B cell (primary cell): ENCODE measurements at regions not wholly inside any gene's neighbourhood (a gene's known extent, or its start where the extent isn't known, plus 50 kb on each side); places are given as distances from the start of the nearest gene placed in this dataset.

Source experiments
- ATAC-seq: fragments of 200-7000 bp; cut with Tn5 transposase; one replicate; pipeline ENCODE4 v1.10.0; 2021; ENCODE audit warnings: low read depth, mild to moderate bottlenecking, moderate number of reproducible peaks, moderate library complexity
- CTCF ChIA-PET: fragments of 350-600 bp; sonication (Branson Sonifier 250); formaldehyde crosslinking; loops from one replicate; lab custom pipeline; 2021; ENCODE audit warnings: antibody characterized with exemption, inconsistent platforms; lab: Charles Lee
- POLR2A ChIA-PET: fragments of 350-600 bp; sonication (Branson Sonifier 250); formaldehyde crosslinking; loops from one replicate; lab custom pipeline; 2021; ENCODE audit warnings: antibody characterized with exemption; lab: Charles Lee
- DNase-seq: peaks from one replicate; pipeline ENCODE4 v3.0.0; 2013
- H2AFZ ChIP-seq: 2 replicates; pipeline ENCODE4 v1.6.1; 2012; ENCODE audit warnings: mild to moderate bottlenecking, low read depth, low read length; ENCODE audit not compliant: insufficient read depth, poor library complexity, severe bottlenecking
- H3K27ac ChIP-seq, 2 donors: 1 replicate in 1 of 2; 2 replicates in 1 of 2; pipeline ENCODE4 v1.5.1; 2012 to 2013; ENCODE audit warnings: low read length in 2 of 2, mild to moderate bottlenecking in 2 of 2, moderate library complexity in 1 of 2
- H3K27me3 ChIP-seq, 4 experiments: fragments of 200-600 bp in 1 of 4; sonication (generic) in 1 of 4; replicated peaks in 1 of 4; 1 replicate in 2 of 4; 2 replicates in 2 of 4; pipeline versions ENCODE4 v1.6.1 to v1.7.0; 2013 to 2016; ENCODE audit warnings: low read length in 3 of 4, mild to moderate bottlenecking in 2 of 4, mixed read lengths in 1 of 4, moderate library complexity in 1 of 4; ENCODE audit not compliant: insufficient read depth in 4 of 4, control insufficient read depth in 3 of 4; ENCODE audit errors: control extremely low read depth in 1 of 4
- H3K36me3 ChIP-seq, 2 experiments: replicated peaks in 1 of 2; 1 replicate in 1 of 2; 2 replicates in 1 of 2; pipeline versions ENCODE4 v1.6.1 to v1.7.1; 2013; ENCODE audit warnings: low read length in 1 of 2; ENCODE audit not compliant: insufficient read depth in 2 of 2, control insufficient read depth in 1 of 2; ENCODE audit errors: control extremely low read depth in 1 of 2, extremely low read depth in 1 of 2
- H3K4me1 ChIP-seq, 2 donors: fragments of 200-600 bp in 1 of 2; sonication (generic) in 1 of 2; 1 replicate in 1 of 2; 2 replicates in 1 of 2; pipeline versions ENCODE4 v1.5.1 to v1.6.1; 2013 to 2017; ENCODE audit warnings: low read length in 2 of 2; ENCODE audit not compliant: control insufficient read depth in 2 of 2, insufficient read depth in 2 of 2
- H3K4me2 ChIP-seq: replicated peaks from 2 replicates; pipeline ENCODE3; 2012; ENCODE audit warnings: mild to moderate bottlenecking, low read depth, low read length; ENCODE audit not compliant: poor library complexity, severe bottlenecking
- H3K4me3 ChIP-seq, 5 experiments: fragments of 200-600 bp in 1 of 5; sonication (generic) in 1 of 5; 1 replicate in 3 of 5; 2 replicates in 2 of 5; pipeline versions ENCODE4 v1.5.1 to v1.7.0; 2011 to 2016; ENCODE audit warnings: low read length in 4 of 5, mild to moderate bottlenecking in 4 of 5, low read depth in 2 of 5, control low read depth in 1 of 5, moderate library complexity in 1 of 5; ENCODE audit not compliant: insufficient read depth in 1 of 5; ENCODE audit errors: control extremely low read depth in 1 of 5, extremely low read depth in 1 of 5
- H3K79me2 ChIP-seq: fragments of 200-600 bp; sonication (generic); one replicate; pipeline ENCODE4 v1.6.0; 2016; ENCODE audit warnings: low read length; ENCODE audit not compliant: control insufficient read depth, insufficient read depth
- H3K9ac ChIP-seq: fragments of 200-600 bp; sonication (generic); 2 replicates; pipeline ENCODE4 v1.6.1; 2017; ENCODE audit warnings: mild to moderate bottlenecking, low read length, moderate library complexity
- H3K9me3 ChIP-seq, 3 donors: one replicate each; pipeline versions ENCODE4 v1.6.1 to v1.7.1; 2013; ENCODE audit warnings: low read length in 2 of 3; ENCODE audit not compliant: control insufficient read depth in 2 of 3, insufficient read depth in 1 of 3; ENCODE audit errors: control extremely low read depth in 1 of 3
- H4K20me1 ChIP-seq: 2 replicates; pipeline ENCODE4 v1.6.0; 2012; ENCODE audit warnings: mild to moderate bottlenecking, low read length; ENCODE audit not compliant: insufficient read depth, control insufficient read depth, poor library complexity, severe bottlenecking
- H3K27ac Mint-ChIP-seq: one replicate; pipeline ENCODE4 v1.8.0; 2021; ENCODE audit warnings: mixed read lengths
- H3K27me3 Mint-ChIP-seq: one replicate; pipeline ENCODE4 v1.8.0; 2021; ENCODE audit warnings: mixed read lengths
- H3K4me1 Mint-ChIP-seq: one replicate; pipeline ENCODE4 v1.8.0; 2021; ENCODE audit warnings: mixed read lengths
- H3K4me3 Mint-ChIP-seq: one replicate; pipeline ENCODE4 v1.8.0; 2021; ENCODE audit warnings: mixed read lengths
- H3K9me3 Mint-ChIP-seq: one replicate; pipeline ENCODE4 v1.8.0; 2022; ENCODE audit warnings: mixed read lengths; ENCODE audit not compliant: insufficient read depth
- CTCF ChIP-seq: fragments of 200-600 bp; IDR thresholded peaks from one replicate; pipeline ENCODE4 v1.8.0; 2022; ENCODE audit warnings: antibody characterized with exemption, mild to moderate bottlenecking
- EZH2 ChIP-seq: IDR thresholded peaks from 2 replicates; pipeline ENCODE4 v1.6.1; 2012; ENCODE audit warnings: borderline replicate concordance, low read depth, mild to moderate bottlenecking, moderate library complexity, low read length; ENCODE audit not compliant: insufficient read depth, poor library complexity, severe bottlenecking
- WGBS: methylation state at CpG from one replicate; pipeline ENCODE4 v1.1.5; 2013; ENCODE audit warnings: missing lambda C conversion rate; ENCODE audit not compliant: insufficient coverage; 5-methylcytosine and 5-hydroxymethylcytosine counted together
- intact Hi-C: fragments of 100-400 bp; cut with micrococcal nuclease; formaldehyde crosslinking; loops from one replicate; pipeline ENCODE4 v1.10.0; 2022

- intact Hi-C loops, result no loop called here
- no peak for DNase-seq
- H3K4me1 Mint-ChIP-seq, result no peaks in the 10 kb centered on the region
- Histone ChIP-seq H3K4me2 (no peak overlapping the region), H2AFZ (no peak overlapping the region), H3K27ac (no peak overlapping the region), H3K4me1 (no peaks in the 10 kb centered on the region), H3K36me3 (no peaks in the 10 kb centered on the region), H4K20me1 (no peaks in the 10 kb centered on the region), H3K79me2 (no peaks in the 10 kb centered on the region), H3K9me3 (peaks cover 0 to 2% (median 0%) of the 10 kb centered on the region in 3 donors), H3K4me3 (no peak overlapping the region), H3K27me3 (peaks cover 0 to 4% (median 0%) of the 10 kb centered on the region in 4 experiments), H3K9ac (no peak overlapping the region)
- H3K27ac Mint-ChIP-seq, result no peak overlapping the region
- H3K9me3 Mint-ChIP-seq, result no peaks in the 10 kb centered on the region
- POLR2A ChIA-PET, result no interaction called here
- no peak for TF ChIP-seq CTCF
- no peak for TF ChIP-seq EZH2
- no peak overlapping the region for H3K4me3 Mint-ChIP-seq
- H3K27me3 Mint-ChIP-seq, result peaks cover 3% of the 10 kb centered on the region
- WGBS, result 86% methylated on average over 1 of the region's 1 CpG
- no peak for ATAC-seq
- CTCF ChIA-PET, result no interaction called here
These were observed 533.9 kb downstream of the PLPP3 start for GRCh38 chr1:56045477-56045876.

GRCh38 chr1:56045062-56045461 lies 534.3 kb downstream of the PLPP3 start:
- Mint-ChIP-seq H3K27ac (no peak overlapping the region), H3K27me3 (peaks cover 3% of the 10 kb centered on the region), H3K9me3 (no peaks in the 10 kb centered on the region), H3K4me1 (no peaks in the 10 kb centered on the region), H3K4me3 (no peak overlapping the region)
- Histone ChIP-seq H3K4me2 (no peak overlapping the region), H4K20me1 (no peaks in the 10 kb centered on the region), H3K27ac (no peak overlapping the region), H3K36me3 (no peaks in the 10 kb centered on the region), H3K27me3 (peaks cover 0 to 4% (median 0%) of the 10 kb centered on the region in 4 experiments), H3K79me2 (no peaks in the 10 kb centered on the region), H3K9me3 (no peaks in the 10 kb centered on the region), H3K4me3 (no peak overlapping the region), H3K4me1 (no peaks in the 10 kb centered on the region), H2AFZ (no peak overlapping the region), H3K9ac (no peak overlapping the region)
- WGBS, result no CpG with 5 or more reads among the region's 3 CpGs
- CTCF ChIA-PET, result no interaction called here
- POLR2A ChIA-PET, result no interaction called here
- intact Hi-C loops, result no loop called here
- no peak for ATAC-seq
- no peak for DNase-seq
- no peak for TF ChIP-seq CTCF
- TF ChIP-seq EZH2, result no peak
